ENCODE measurements at regions not wholly inside any gene's neighbourhood (a gene's known extent, or its start where the extent isn't known, plus 50 kb on each side); places are given as distances from the start of the nearest gene placed in this dataset.

GRCh38 chr9:74304598-74304997, 192.5 kb upstream of the RORB start:
- H3K27ac ChIP-seq: no peak overlapping the region
- H3K4me3 ChIP-seq: no peak overlapping the region
- H3K27me3 ChIP-seq: no peaks in the 10 kb centered on the region
- H3K4me1 ChIP-seq: no peaks in the 10 kb centered on the region
- no peak for TF ChIP-seq CTCF (IDR thresholded peaks at IDR 0.05)
- no peak for TF ChIP-seq POLR2A (IDR thresholded peaks at IDR 0.05)
- DNase-seq: no peak
- intact Hi-C loops (cut with DNase I; ENCODE audit: low total_unique reads): no loop called here
- 57 to 75% methylated on average over 1 of the region's 1 CpG for WGBS, 2 donors
- no peaks in the 10 kb centered on the region for H3K9me3 ChIP-seq
- no peaks in the 10 kb centered on the region for H3K36me3 ChIP-seq (ENCODE audit: low read depth, missing control alignments)

GRCh38 chr9:74309654-74310053, 187.5 kb upstream of the RORB start:
- Histone ChIP-seq H3K27ac (no peak overlapping the region), H3K36me3 (ENCODE audit: low read depth, missing control alignments) (no peaks in the 10 kb centered on the region), H3K4me1 (no peaks in the 10 kb centered on the region), H3K9me3 (no peaks in the 10 kb centered on the region), H3K4me3 (no peak overlapping the region), H3K27me3 (no peaks in the 10 kb centered on the region)
- 71 to 76% methylated on average over 2 of the region's 2 CpGs for WGBS, 2 donors
- intact Hi-C loops (cut with DNase I; ENCODE audit: low total_unique reads): no loop called here
- DNase-seq: no peak
- TF ChIP-seq CTCF (IDR thresholded peaks at IDR 0.05) (no peak), POLR2A (IDR thresholded peaks at IDR 0.05) (no peak)

GRCh38 chr9:74317235-74317634, 179.9 kb upstream of the RORB start:
- no peaks in the 10 kb centered on the region for H3K36me3 ChIP-seq (ENCODE audit: low read depth, missing control alignments)
- H3K9me3 ChIP-seq: no peaks in the 10 kb centered on the region
- 61 to 96% methylated on average over 1 of the region's 1 CpG for WGBS, 2 donors
- no peak overlapping the region for H3K27ac ChIP-seq
- H3K4me3 ChIP-seq: no peak overlapping the region
- DNase-seq: no peak
- H3K4me1 ChIP-seq: no peaks in the 10 kb centered on the region
- TF ChIP-seq POLR2A (IDR thresholded peaks at IDR 0.05) (no peak), CTCF (IDR thresholded peaks at IDR 0.05) (no peak)
- intact Hi-C loops (cut with DNase I; ENCODE audit: low total_unique reads): no loop called here
- no peaks in the 10 kb centered on the region for H3K27me3 ChIP-seq

GRCh38 chr9:74321396-74321795, 175.7 kb upstream of the RORB start:
- H3K27me3 ChIP-seq: no peaks in the 10 kb centered on the region
- TF ChIP-seq CTCF (IDR thresholded peaks at IDR 0.05): no peak
- TF ChIP-seq POLR2A (IDR thresholded peaks at IDR 0.05): no peak
- H3K9me3 ChIP-seq: no peaks in the 10 kb centered on the region
- H3K4me1 ChIP-seq: no peaks in the 10 kb centered on the region
- no peak overlapping the region for H3K4me3 ChIP-seq
- H3K27ac ChIP-seq: no peak overlapping the region
- no peak for DNase-seq
- WGBS, 2 donors: 83 to 84% methylated on average over 2 of the region's 2 CpGs
- no peaks in the 10 kb centered on the region for H3K36me3 ChIP-seq (ENCODE audit: low read depth, missing control alignments)
- intact Hi-C loops (cut with DNase I; ENCODE audit: low total_unique reads): no loop called here

- no peak for TF ChIP-seq CTCF (IDR thresholded peaks at IDR 0.05)
- TF ChIP-seq POLR2A (IDR thresholded peaks at IDR 0.05): no peak
- WGBS, 2 donors: 32 to 38% methylated on average over 3 of the region's 3 CpGs
- Histone ChIP-seq H3K4me1 (no peaks in the 10 kb centered on the region), H3K9me3 (no peaks in the 10 kb centered on the region), H3K27ac (no peak overlapping the region), H3K36me3 (ENCODE audit: low read depth, missing control alignments) (no peaks in the 10 kb centered on the region), H3K4me3 (no peak overlapping the region), H3K27me3 (no peaks in the 10 kb centered on the region)
- DNase-seq: no peak
- intact Hi-C loops (cut with DNase I; ENCODE audit: low total_unique reads): no loop called here
These were observed 174.3 kb upstream of the RORB start for GRCh38 chr9:74322661-74323314.

All from testis (tissue), 2 donors.